Osteoblast (primary cell): ENCODE measurements at regions not wholly inside any gene's neighbourhood (a gene's known extent, or its start where the extent isn't known, plus 50 kb on each side); places are given as distances from the start of the nearest gene placed in this dataset.

ENCODE experiments used
- DNase-seq: peaks from one replicate; pipeline ENCODE4 v3.0.0; 2011; ENCODE audit warnings: low spot score, mixed read lengths; ENCODE audit not compliant: insufficient read length; ENCODE audit errors: missing footprints
- H2AFZ ChIP-seq: 2 replicates; pipeline ENCODE4 v1.6.0; 2011; ENCODE audit warnings: mild to moderate bottlenecking, low read length
- H3K27ac ChIP-seq: 2 replicates; pipeline ENCODE4 v1.5.1; 2011; ENCODE audit warnings: mild to moderate bottlenecking, low read depth, low read length, moderate library complexity
- H3K27me3 ChIP-seq: 2 replicates; pipeline ENCODE4 v1.6.0; 2012; ENCODE audit warnings: mild to moderate bottlenecking, control low read depth, inconsistent platforms, low read length, moderate library complexity; ENCODE audit not compliant: insufficient read depth
- H3K36me3 ChIP-seq: 2 replicates; pipeline ENCODE4 v1.5.1; 2011; ENCODE audit warnings: mild to moderate bottlenecking, low read length, control low read depth, moderate library complexity; ENCODE audit not compliant: insufficient read depth
- H3K4me1 ChIP-seq: 2 replicates; pipeline ENCODE4 v1.5.1; 2011; ENCODE audit warnings: mild to moderate bottlenecking, low read length, control low read depth, moderate library complexity; ENCODE audit not compliant: insufficient read depth
- H3K4me2 ChIP-seq: 2 replicates; pipeline ENCODE4 v1.6.0; 2011; ENCODE audit warnings: mild to moderate bottlenecking, low read length; ENCODE audit not compliant: insufficient read depth
- H3K4me3 ChIP-seq: fragments of 200-600 bp; sonication (generic); 3 replicates; pipeline ENCODE4 v1.5.1; 2012; ENCODE audit warnings: mild to moderate bottlenecking, low read length, inconsistent platforms; ENCODE audit not compliant: insufficient read depth
- H3K79me2 ChIP-seq: 2 replicates; pipeline ENCODE4 v1.6.0; 2012; ENCODE audit warnings: mild to moderate bottlenecking, low read length, control low read depth, inconsistent platforms; ENCODE audit not compliant: insufficient read depth
- H3K9me3 ChIP-seq: 2 replicates; pipeline ENCODE4 v1.5.1; 2011; ENCODE audit warnings: low read depth, low read length, control low read depth
- H4K20me1 ChIP-seq: 2 replicates; pipeline ENCODE4 v1.6.0; 2012; ENCODE audit warnings: mild to moderate bottlenecking, low read length, control low read depth; ENCODE audit not compliant: insufficient read depth
- TF ChIP-seq, protein P1 (sequence below): IDR thresholded peaks from 2 replicates; pipeline ENCODE4 v1.5.1; 2011; ENCODE audit warnings: mild to moderate bottlenecking, low read depth, low read length, moderate library complexity; ENCODE audit errors: extremely low read depth

DNA sequence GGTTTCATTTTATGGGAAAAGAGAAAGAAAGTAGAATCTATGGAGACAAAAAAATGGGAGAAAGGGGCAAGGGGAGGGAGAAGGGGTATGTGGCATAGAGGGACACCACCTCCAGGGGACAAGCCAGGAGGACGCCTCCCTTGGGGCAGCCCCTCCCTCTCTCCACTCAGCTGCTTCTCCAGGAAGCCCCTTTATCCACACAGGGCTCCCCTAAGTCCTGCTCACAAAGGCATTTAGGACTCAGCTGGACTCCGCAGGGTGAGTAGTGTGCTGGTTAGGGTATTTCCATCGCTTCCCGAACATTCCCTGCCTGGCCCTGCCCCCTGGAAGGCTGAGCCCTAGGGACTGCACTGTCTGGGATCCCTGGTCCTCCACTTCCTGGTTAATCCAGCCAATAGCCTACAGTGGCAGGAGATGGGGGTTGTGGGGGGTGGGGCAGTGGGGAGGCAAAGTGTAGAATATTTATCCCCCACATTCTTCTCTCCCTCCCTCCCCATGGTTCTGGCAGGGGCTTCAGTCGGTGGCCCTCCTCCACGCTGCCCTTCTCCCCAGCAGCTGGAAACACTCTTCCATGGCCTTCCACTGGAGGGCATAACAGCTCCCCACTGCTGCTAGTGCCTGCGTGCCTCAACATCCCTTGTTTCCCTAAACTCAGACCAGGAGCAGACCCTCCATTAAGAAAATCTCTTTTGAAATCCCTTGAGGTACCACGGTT lies 84.8 kb downstream of the SNX5 start:
- Histone ChIP-seq H3K4me1 (peaks cover 3% of the 10 kb centered on the region), H2AFZ (no peak overlapping the region), H3K36me3 (no peaks in the 10 kb centered on the region), H3K4me2 (no peak overlapping the region), H3K9me3 (no peaks in the 10 kb centered on the region), H4K20me1 (no peaks in the 10 kb centered on the region), H3K4me3 (no peak overlapping the region), H3K27me3 (no peaks in the 10 kb centered on the region), H3K79me2 (no peaks in the 10 kb centered on the region), H3K27ac (no peak overlapping the region)
- DNase-seq, result no peak
- TF ChIP-seq, protein P1, sequence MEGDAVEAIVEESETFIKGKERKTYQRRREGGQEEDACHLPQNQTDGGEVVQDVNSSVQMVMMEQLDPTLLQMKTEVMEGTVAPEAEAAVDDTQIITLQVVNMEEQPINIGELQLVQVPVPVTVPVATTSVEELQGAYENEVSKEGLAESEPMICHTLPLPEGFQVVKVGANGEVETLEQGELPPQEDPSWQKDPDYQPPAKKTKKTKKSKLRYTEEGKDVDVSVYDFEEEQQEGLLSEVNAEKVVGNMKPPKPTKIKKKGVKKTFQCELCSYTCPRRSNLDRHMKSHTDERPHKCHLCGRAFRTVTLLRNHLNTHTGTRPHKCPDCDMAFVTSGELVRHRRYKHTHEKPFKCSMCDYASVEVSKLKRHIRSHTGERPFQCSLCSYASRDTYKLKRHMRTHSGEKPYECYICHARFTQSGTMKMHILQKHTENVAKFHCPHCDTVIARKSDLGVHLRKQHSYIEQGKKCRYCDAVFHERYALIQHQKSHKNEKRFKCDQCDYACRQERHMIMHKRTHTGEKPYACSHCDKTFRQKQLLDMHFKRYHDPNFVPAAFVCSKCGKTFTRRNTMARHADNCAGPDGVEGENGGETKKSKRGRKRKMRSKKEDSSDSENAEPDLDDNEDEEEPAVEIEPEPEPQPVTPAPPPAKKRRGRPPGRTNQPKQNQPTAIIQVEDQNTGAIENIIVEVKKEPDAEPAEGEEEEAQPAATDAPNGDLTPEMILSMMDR, result peak; percentile 10

DNA sequence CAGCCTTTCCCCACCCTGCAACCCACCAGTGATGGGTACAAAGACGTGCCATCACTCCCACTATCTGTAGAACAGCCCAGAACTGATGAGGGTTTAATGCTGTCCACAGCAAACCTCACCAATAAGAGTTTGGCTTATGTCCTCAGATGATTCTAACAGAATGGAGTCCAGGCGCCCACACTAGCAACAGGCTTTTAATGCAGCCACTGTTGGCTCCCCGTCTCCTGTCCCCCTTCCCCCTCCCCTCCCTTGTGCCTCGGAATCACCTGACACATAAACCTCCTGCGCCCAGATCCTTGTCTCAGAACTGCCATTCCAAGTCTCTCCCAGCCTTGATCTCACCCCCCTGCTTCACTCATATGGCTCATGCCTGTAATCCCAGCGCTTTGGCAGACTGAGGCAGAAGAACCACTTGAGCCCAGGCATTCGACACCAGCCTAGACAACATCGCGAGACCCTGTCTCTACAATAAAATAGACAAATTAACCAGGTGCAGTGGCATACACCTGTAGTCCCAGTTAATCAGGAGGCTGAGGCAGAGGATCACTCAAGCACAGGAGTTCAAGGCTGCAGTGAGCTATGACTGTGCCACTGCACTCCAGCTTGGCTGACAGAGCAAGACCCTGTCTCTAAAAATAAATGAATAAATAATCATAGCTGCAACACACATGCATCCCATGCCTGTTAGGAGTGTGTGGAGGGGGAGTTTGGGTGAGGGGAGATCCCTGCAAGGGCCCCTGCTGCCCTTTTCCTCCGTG lies 85.6 kb downstream of the SNX5 start:
- no peak overlapping the region for H3K27ac ChIP-seq
- no peak overlapping the region for H3K4me2 ChIP-seq
- H3K4me3 ChIP-seq, result no peak overlapping the region
- no peaks in the 10 kb centered on the region for H3K36me3 ChIP-seq
- TF ChIP-seq, protein P1, result no peak
- no peaks in the 10 kb centered on the region for H3K27me3 ChIP-seq
- no peaks in the 10 kb centered on the region for H3K9me3 ChIP-seq
- H3K4me1 ChIP-seq, result peaks cover 3% of the 10 kb centered on the region
- H3K79me2 ChIP-seq, result no peaks in the 10 kb centered on the region
- H2AFZ ChIP-seq, result no peak overlapping the region
- peak; percentile 55 for DNase-seq
- H4K20me1 ChIP-seq, result no peaks in the 10 kb centered on the region

DNA sequence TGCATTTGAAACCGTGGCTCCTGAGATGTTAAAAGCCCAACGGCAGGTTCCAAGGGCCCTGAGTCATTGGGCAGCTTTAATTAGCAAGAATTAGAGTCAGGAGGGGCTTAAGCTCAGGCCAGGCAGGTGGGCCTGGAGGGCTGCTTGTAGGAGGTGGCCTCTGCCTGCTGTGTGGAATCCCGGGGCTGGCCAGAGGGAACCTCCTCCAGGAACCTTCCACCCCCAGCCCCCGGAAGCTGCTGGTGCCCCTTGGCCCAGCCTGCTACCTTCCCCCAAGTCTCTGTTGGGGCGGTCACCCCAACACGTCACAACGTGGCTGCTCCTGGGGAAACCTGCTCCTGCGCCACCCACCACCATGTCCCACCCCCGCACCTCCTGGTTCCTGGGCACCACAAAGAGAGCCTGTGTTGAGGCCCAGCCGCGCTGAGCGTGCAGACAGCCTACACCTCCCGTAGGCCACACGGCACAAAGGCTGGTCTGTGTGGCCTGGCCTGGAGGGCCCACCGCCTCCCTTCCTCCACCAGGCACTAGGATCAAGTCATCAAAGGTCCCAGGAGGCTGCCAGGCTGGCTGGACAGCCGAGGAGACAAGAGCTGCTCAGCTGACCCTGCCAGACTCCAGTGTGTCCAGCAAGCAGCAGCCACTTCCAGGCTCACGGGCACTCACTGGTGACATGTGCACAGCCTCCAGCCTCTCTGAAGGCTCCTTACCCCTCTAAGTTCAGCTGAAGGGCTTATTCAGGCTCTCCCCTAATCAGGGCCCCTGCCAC lies 86.3 kb downstream of the SNX5 start:
- Histone ChIP-seq H3K27me3 (no peaks in the 10 kb centered on the region), H3K4me3 (no peak overlapping the region), H4K20me1 (no peaks in the 10 kb centered on the region), H3K9me3 (no peaks in the 10 kb centered on the region), H3K27ac (no peak overlapping the region), H3K4me2 (no peak overlapping the region), H3K4me1 (peaks cover 3% of the 10 kb centered on the region), H3K79me2 (no peaks in the 10 kb centered on the region), H2AFZ (no peak overlapping the region), H3K36me3 (no peaks in the 10 kb centered on the region)
- DNase-seq, result peak; percentile 39
- TF ChIP-seq, protein P1, result no peak

DNA sequence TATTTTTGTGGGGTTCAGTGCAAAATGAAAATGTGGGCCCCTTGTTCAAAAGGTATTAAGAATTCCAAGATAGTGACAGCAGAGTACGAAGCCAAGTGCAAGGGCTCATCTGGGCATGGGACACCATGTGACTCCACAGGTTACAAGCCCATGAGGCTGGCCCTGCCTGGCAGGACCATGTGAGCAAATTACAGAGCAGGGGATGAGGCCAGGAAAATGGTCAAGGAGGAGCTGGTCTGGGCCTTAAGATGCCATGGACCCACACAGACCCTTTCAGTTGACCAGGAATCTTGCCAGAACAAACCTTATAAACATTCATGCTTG lies 86.9 kb downstream of the SNX5 start:
- no peak overlapping the region for H2AFZ ChIP-seq

More for the DNA sequence above, 86.9 kb downstream of the SNX5 start:
- Histone ChIP-seq H3K27me3 (no peaks in the 10 kb centered on the region), H3K27ac (no peak overlapping the region), H3K4me1 (peaks cover 3% of the 10 kb centered on the region), H3K36me3 (no peaks in the 10 kb centered on the region), H3K4me2 (no peak overlapping the region), H3K4me3 (no peak overlapping the region), H3K9me3 (no peaks in the 10 kb centered on the region), H3K79me2 (no peaks in the 10 kb centered on the region), H4K20me1 (no peaks in the 10 kb centered on the region)
- peak; percentile 8 for DNase-seq
- TF ChIP-seq, protein P1, result no peak
